GM19395 (cell line): ENCODE measurements at regions not wholly inside any gene's neighbourhood (a gene's known extent, or its start where the extent isn't known, plus 50 kb on each side); places are given as distances from the start of the nearest gene placed in this dataset.

ENCODE experiments used
- ATAC-seq: cut with Tn5 transposase; IDR thresholded peaks from one replicate; pipeline ENCODE4 v1.9.1; 2021; ENCODE audit warnings: mild to moderate bottlenecking, moderate library complexity; ENCODE audit not compliant: unreplicated experiment

GRCh38 chr6:40313582-40313981 lies 273.6 kb downstream of the LRFN2 start:
- ATAC-seq: no peak

- no peak for ATAC-seq
Observed at GRCh38 chr6:40312213-40313015, 274.8 kb downstream of the LRFN2 start.

- no peak for ATAC-seq
Observed at GRCh38 chr6:40308533-40309306, 278.4 kb downstream of the LRFN2 start.

GRCh38 chr6:40307712-40308111 lies 279.5 kb downstream of the LRFN2 start:
- ATAC-seq: no peak

- no peak for ATAC-seq
Observed at GRCh38 chr6:40302856-40303454, 284.2 kb downstream of the LRFN2 start.

GRCh38 chr6:40299681-40300080 lies 287.5 kb downstream of the LRFN2 start:
- no peak for ATAC-seq

- no peak for ATAC-seq
Observed at GRCh38 chr6:40298207-40298606, 289.0 kb downstream of the LRFN2 start.

GRCh38 chr6:40295251-40295950 lies 291.8 kb downstream of the LRFN2 start:
- ATAC-seq: no peak

- ATAC-seq: no peak
Observed at GRCh38 chr6:40293460-40294185, 293.5 kb downstream of the LRFN2 start.

- no peak for ATAC-seq
Observed at GRCh38 chr6:40293060-40293459, 294.1 kb downstream of the LRFN2 start.

GRCh38 chr6:40290816-40291215 lies 296.3 kb downstream of the LRFN2 start:
- ATAC-seq: no peak

GRCh38 chr6:40288919-40289318 lies 298.2 kb downstream of the LRFN2 start:
- no peak for ATAC-seq

GRCh38 chr6:40287296-40287850 lies 299.8 kb downstream of the LRFN2 start:
- no peak for ATAC-seq

GRCh38 chr6:40286721-40287120 lies 300.4 kb downstream of the LRFN2 start:
- ATAC-seq: no peak

- ATAC-seq: no peak
Observed at GRCh38 chr6:40285996-40286395, 301.2 kb downstream of the LRFN2 start.

- no peak for ATAC-seq
Observed at GRCh38 chr6:40285535-40285934, 301.6 kb downstream of the LRFN2 start.

GRCh38 chr6:40282986-40283385 lies 304.2 kb downstream of the LRFN2 start:
- ATAC-seq: no peak

- no peak for ATAC-seq
Observed at GRCh38 chr6:40281402-40281801, 305.8 kb downstream of the LRFN2 start.

GRCh38 chr6:40280231-40280630 lies 306.9 kb downstream of the LRFN2 start:
- no peak for ATAC-seq

- no peak for ATAC-seq
Observed at GRCh38 chr6:40276141-40276540, 311.0 kb downstream of the LRFN2 start.
